Suprapubic skin (tissue), 4 donors: ENCODE measurements at regions not wholly inside any gene's neighbourhood (a gene's known extent, or its start where the extent isn't known, plus 50 kb on each side); places are given as distances from the start of the nearest gene placed in this dataset.

ENCODE experiments used
- DNase-seq, 2 donors: peaks; one replicate each; pipeline ENCODE4 v3.0.0-alpha.2; 2019; ENCODE audit warnings: low spot score in 2 of 2
- H3K27ac ChIP-seq: fragments of 200-600 bp; sonication (generic); one replicate; pipeline ENCODE4 v1.5.1; 2019
- H3K27me3 ChIP-seq: fragments of 200-600 bp; sonication (generic); one replicate; pipeline ENCODE4 v1.5.1; 2019
- H3K36me3 ChIP-seq: fragments of 200-600 bp; sonication (generic); one replicate; pipeline ENCODE4 v1.5.1; 2019
- H3K4me1 ChIP-seq: fragments of 200-600 bp; sonication (generic); one replicate; pipeline ENCODE4 v1.5.1; 2019
- H3K4me3 ChIP-seq: fragments of 200-600 bp; sonication (generic); one replicate; pipeline ENCODE4 v1.5.1; 2019; ENCODE audit warnings: mild to moderate bottlenecking
- H3K9me3 ChIP-seq: fragments of 200-600 bp; sonication (generic); one replicate; pipeline ENCODE4 v1.5.1; 2019
- CTCF ChIP-seq, 2 donors: fragments of 200-600 bp in 1 of 2; fragments of 450-650 bp in 1 of 2; sonication (generic) in 1 of 2; IDR thresholded peaks; one replicate each; pipeline ENCODE4 v1.5.1; 2016 to 2019; ENCODE audit warnings: antibody characterized with exemption in 2 of 2, mild to moderate bottlenecking in 1 of 2, moderate library complexity in 1 of 2
- EP300 ChIP-seq: sonication (generic); formaldehyde crosslinking; IDR thresholded peaks from one replicate; pipeline ENCODE4 v1.6.1; 2017; ENCODE audit warnings: antibody characterized with exemption
- POLR2A ChIP-seq, 2 donors: fragments of 450-650 bp; IDR thresholded peaks; one replicate each; pipeline ENCODE4 v1.6.1; 2017; ENCODE audit warnings: antibody characterized with exemption in 2 of 2, mild to moderate bottlenecking in 2 of 2, moderate library complexity in 2 of 2
- POLR2AphosphoS5 ChIP-seq, 3 donors: sonication (generic); formaldehyde crosslinking; IDR thresholded peaks; one replicate each; pipeline ENCODE4 v1.6.1; 2017; ENCODE audit warnings: antibody characterized with exemption in 3 of 3
- WGBS: methylation state at CpG from one replicate; pipeline ENCODE4 v1.1.5; 2018; 5-methylcytosine and 5-hydroxymethylcytosine counted together

DNA sequence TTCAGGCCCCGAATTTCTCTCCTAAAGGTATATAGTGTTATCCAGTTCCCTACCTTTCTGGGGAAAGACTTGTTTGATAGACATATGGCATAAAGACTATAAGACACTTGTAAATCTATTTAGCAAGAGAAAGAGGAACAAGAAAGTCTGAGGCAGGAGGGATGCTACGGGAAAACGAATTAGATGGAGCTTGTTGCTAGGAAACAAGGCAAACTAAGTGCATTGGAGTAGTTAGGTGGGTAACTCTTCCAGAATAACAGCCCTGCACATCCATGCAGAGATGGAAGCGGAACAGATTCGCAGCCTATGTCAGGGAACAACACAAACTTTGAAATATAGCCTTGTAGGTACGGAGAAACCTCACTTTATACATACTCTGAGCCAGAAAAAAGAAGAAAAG lies 810.3 kb upstream of the CRIM1 start:
- Histone ChIP-seq H3K27me3 (no peaks in the 10 kb centered on the region), H3K9me3 (no peaks in the 10 kb centered on the region), H3K27ac (no peak overlapping the region), H3K4me3 (no peak overlapping the region), H3K4me1 (no peaks in the 10 kb centered on the region), H3K36me3 (no peaks in the 10 kb centered on the region)
- TF ChIP-seq POLR2AphosphoS5 (IDR thresholded peaks at IDR 0.05) (no peak), EP300 (no peak), POLR2A (IDR thresholded peaks at IDR 0.05) (no peak), CTCF (IDR thresholded peaks at IDR 0.05) (no peak)
- DNase-seq, result no peak
- whole genome bisulfite sequencing, result 91% methylated on average over 6 of the region's 6 CpGs

DNA sequence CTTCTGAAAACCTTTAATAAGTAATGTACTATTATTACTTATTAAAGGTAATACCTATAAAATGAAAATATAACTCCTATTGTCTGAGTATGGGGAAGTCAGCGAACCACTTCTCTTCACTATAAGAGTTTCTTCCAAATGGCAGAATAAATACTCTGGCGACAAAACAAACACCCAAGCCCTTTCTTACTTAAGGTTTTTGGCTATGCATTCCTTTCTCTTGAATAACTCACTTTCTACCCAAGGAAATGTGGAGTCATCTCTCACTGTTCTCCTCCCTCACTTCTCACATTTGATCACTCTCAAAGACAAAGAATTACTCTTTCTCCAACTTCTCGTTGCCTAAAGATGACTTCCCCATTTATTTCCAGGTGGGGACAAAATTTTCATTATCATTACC lies 816.8 kb upstream of the CRIM1 start:
- Histone ChIP-seq H3K9me3 (peaks cover under 1% of the 10 kb centered on the region), H3K36me3 (no peaks in the 10 kb centered on the region), H3K27me3 (no peaks in the 10 kb centered on the region), H3K4me3 (no peak overlapping the region), H3K4me1 (no peaks in the 10 kb centered on the region), H3K27ac (no peak overlapping the region)
- TF ChIP-seq POLR2AphosphoS5 (IDR thresholded peaks at IDR 0.05) (no peak), CTCF (IDR thresholded peaks at IDR 0.05) (no peak), EP300 (no peak), POLR2A (IDR thresholded peaks at IDR 0.05) (no peak)
- WGBS, result 78% methylated on average over 3 of the region's 3 CpGs
- no peak for DNase-seq

GRCh38 chr2:35530615-35531135 lies 824.9 kb upstream of the CRIM1 start:
- Histone ChIP-seq H3K27me3 (no peaks in the 10 kb centered on the region), H3K4me1 (no peaks in the 10 kb centered on the region), H3K9me3 (peaks cover 3% of the 10 kb centered on the region), H3K4me3 (no peak overlapping the region), H3K36me3 (no peaks in the 10 kb centered on the region), H3K27ac (no peak overlapping the region)
- TF ChIP-seq POLR2AphosphoS5 (IDR thresholded peaks at IDR 0.05) (no peak), POLR2A (IDR thresholded peaks at IDR 0.05) (no peak), CTCF (IDR thresholded peaks at IDR 0.05) (no peak), EP300 (no peak)
- DNase-seq, result no peak
- WGBS, result 60% methylated on average over 5 of the region's 5 CpGs

GRCh38 chr2:35526741-35527140 lies 828.8 kb upstream of the CRIM1 start:
- TF ChIP-seq CTCF (IDR thresholded peaks at IDR 0.05), result no peak
- Histone ChIP-seq H3K9me3 (no peaks in the 10 kb centered on the region), H3K27me3 (no peaks in the 10 kb centered on the region), H3K27ac (no peak overlapping the region), H3K4me3 (no peak overlapping the region), H3K4me1 (no peaks in the 10 kb centered on the region), H3K36me3 (no peaks in the 10 kb centered on the region)
- no peak for DNase-seq
- 83% methylated on average over 2 of the region's 2 CpGs for WGBS

- Histone ChIP-seq H3K27ac (no peak overlapping the region), H3K4me3 (no peak overlapping the region), H3K4me1 (no peaks in the 10 kb centered on the region), H3K27me3 (no peaks in the 10 kb centered on the region), H3K9me3 (peaks cover under 1% of the 10 kb centered on the region), H3K36me3 (no peaks in the 10 kb centered on the region)
- WGBS, result 90% methylated on average over 3 of the region's 3 CpGs
- TF ChIP-seq EP300, result no peak
- no peak for TF ChIP-seq POLR2A (IDR thresholded peaks at IDR 0.05)
- TF ChIP-seq CTCF (IDR thresholded peaks at IDR 0.05), result no peak
- no peak for TF ChIP-seq POLR2AphosphoS5 (IDR thresholded peaks at IDR 0.05)
- no peak for DNase-seq
Measured at GRCh38 chr2:35522450-35522849, 833.1 kb upstream of the CRIM1 start.
